Muscle of leg (tissue), 3 donors: ENCODE measurements at regions not wholly inside any gene's neighbourhood (a gene's known extent, or its start where the extent isn't known, plus 50 kb on each side); places are given as distances from the start of the nearest gene placed in this dataset.
"Not testable (repeated sequence)": the region's sequence is repeated elsewhere in the genome, so short reads cannot be mapped to it uniquely, and the experiment has no call there.

Experiments
- DNase-seq: peaks from one replicate; pipeline ENCODE4 v3.0.0; 2013
- H3K27ac ChIP-seq: one replicate; pipeline ENCODE4 v1.5.1; 2013; ENCODE audit warnings: mild to moderate bottlenecking, low read length, control low read depth
- H3K27me3 ChIP-seq: one replicate; pipeline ENCODE4 v1.6.1; 2013; ENCODE audit warnings: low read length; ENCODE audit not compliant: control insufficient read depth, insufficient read depth
- H3K36me3 ChIP-seq: one replicate; pipeline ENCODE4 v1.6.1; 2013; ENCODE audit warnings: low read length; ENCODE audit not compliant: control insufficient read depth, insufficient read depth
- H3K4me1 ChIP-seq: one replicate; pipeline ENCODE4 v1.6.1; 2013; ENCODE audit warnings: low read length; ENCODE audit not compliant: control insufficient read depth, insufficient read depth
- H3K4me3 ChIP-seq: one replicate; pipeline ENCODE4 v1.5.1; 2013; ENCODE audit warnings: low read length, control low read depth
- H3K9me3 ChIP-seq: replicated peaks from 2 replicates; pipeline ENCODE4 v1.6.1; 2013; ENCODE audit warnings: low read depth, low read length; ENCODE audit not compliant: control insufficient read depth
- WGBS: methylation state at CpG from one replicate; pipeline ENCODE4 v1.1.5; 2013; ENCODE audit warnings: missing lambda C conversion rate; ENCODE audit not compliant: insufficient coverage; 5-methylcytosine and 5-hydroxymethylcytosine counted together

DNA sequence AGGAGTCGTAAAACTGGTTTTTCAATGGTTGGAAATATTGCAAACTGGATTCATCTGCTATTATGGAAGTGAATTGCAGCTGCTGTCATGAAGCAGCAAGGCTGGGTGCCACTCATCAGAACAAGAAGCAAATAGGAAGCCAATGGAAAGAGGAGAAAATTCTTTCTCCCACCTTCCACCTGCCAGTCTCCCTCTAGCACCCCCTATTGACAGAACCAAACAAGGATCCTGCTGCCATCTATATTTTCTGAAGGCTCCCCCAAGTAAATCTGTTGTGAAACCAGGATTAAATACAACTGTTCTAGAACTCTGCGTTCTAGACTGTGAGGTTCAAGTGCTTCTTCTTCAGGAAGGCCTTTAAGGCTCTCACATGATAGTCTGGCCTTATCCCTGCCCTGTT lies 286.6 kb downstream of the AACS start:
- peaks cover 5% of the 10 kb centered on the region for H3K9me3 ChIP-seq
- DNase-seq, result no peak

DNA sequence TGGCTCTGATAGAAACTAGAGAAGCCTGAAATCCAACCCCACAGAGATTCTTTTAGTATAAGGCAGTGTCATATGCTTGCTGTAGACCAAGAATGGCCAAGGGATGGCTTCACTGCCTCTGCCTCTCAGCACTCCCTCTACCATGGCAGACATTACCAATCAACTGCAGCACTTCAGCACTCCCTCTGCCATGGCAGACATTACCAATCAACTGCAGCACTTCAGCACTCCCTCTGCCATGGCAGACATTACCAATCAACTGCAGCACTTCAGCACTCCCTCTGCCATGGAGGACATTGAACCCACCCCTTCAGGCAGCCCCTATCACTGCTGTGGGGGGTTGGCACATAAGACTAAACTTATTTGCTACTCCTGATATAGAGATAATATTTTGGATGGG lies 287.8 kb downstream of the AACS start:
- H3K36me3 ChIP-seq, H3K27ac ChIP-seq, H3K9me3 ChIP-seq, H3K4me1 ChIP-seq, DNase-seq, H3K4me3 ChIP-seq, H3K27me3 ChIP-seq: not testable (repeated sequence)

More for the DNA sequence above, 286.6 kb downstream of the AACS start:
- no peak overlapping the region for H3K4me3 ChIP-seq
- no peak overlapping the region for H3K27ac ChIP-seq
- H3K27me3 ChIP-seq, result no peaks in the 10 kb centered on the region
- no peaks in the 10 kb centered on the region for H3K36me3 ChIP-seq
- peaks cover 6% of the 10 kb centered on the region for H3K4me1 ChIP-seq
- 86% methylated on average over 2 of the region's 2 CpGs for WGBS

DNA sequence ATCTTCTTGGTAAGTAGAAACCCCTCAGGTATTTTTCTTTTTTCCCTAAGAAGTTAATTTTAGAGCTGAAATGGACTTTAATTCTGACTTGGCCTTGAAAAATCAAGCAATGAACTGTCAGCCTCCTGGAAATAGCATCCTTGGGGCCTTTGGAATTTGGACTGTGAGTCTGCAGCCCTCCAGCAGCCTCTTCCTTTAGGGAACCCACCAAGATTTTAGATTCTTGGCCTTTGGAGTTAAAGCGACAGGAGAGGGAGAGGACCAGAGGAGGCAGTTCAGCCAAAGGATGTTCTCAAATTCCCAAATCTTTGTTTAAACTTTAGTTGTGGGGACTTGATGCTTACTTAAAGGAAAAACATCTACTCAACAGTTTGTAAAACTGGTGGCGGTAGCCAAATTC lies 288.6 kb downstream of the AACS start:
- peaks cover 6% of the 10 kb centered on the region for H3K4me1 ChIP-seq
- peak; percentile 71 for DNase-seq
- no peak overlapping the region for H3K4me3 ChIP-seq
- no peaks in the 10 kb centered on the region for H3K36me3 ChIP-seq
- H3K27me3 ChIP-seq, result no peaks in the 10 kb centered on the region
- peaks cover 5% of the 10 kb centered on the region for H3K9me3 ChIP-seq
- no peak overlapping the region for H3K27ac ChIP-seq
- WGBS, result no CpG with 5 or more reads among the region's 2 CpGs

DNA sequence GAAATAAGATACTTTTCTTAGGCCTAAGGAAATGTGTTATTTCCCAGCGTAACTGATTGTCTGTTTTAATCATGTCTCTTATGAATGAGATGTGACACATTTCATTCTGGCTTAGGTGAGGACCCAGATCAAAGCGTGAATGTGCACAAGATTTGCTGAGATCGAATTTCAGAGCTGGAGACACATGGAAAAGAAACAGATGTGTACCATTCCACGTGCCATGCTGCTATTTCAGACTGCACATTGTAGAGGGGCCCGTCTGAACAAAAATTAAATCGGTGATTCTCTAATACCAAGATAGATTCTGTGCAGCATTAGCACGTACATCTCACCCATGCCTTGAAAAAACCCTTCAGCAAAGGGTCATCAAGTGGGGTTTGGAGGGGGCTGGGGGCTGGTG lies 290.4 kb downstream of the AACS start:
- Histone ChIP-seq H3K9me3 (peaks cover 5% of the 10 kb centered on the region), H3K27me3 (no peaks in the 10 kb centered on the region), H3K4me1 (peaks cover 6% of the 10 kb centered on the region), H3K36me3 (no peaks in the 10 kb centered on the region), H3K27ac (no peak overlapping the region), H3K4me3 (no peak overlapping the region)
- DNase-seq, result peak; percentile 6
- 6% methylated on average over 4 of the region's 7 CpGs for WGBS

DNA sequence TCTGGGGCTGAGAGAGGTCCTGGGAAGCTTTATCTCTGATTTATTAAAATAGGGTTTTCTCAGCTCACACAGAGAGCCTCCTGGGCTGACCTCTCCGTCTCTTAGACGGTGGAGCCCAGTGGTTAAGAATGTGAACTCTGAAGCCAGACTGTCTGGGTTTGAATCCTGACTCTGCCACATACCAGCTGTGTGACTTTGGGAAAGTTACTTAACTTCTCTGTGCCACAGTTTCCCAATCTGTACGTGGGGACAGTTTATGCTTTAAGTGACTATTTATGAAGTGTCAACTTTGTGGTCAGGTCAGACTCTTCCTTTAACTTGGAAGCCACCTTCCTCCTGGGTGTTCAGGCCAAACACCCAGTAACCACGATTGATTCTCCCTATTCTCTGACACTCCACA lies 290.9 kb downstream of the AACS start:
- Histone ChIP-seq H3K4me1 (peaks cover 6% of the 10 kb centered on the region), H3K9me3 (peaks cover 5% of the 10 kb centered on the region), H3K4me3 (no peak overlapping the region), H3K36me3 (no peaks in the 10 kb centered on the region), H3K27me3 (no peaks in the 10 kb centered on the region), H3K27ac (no peak overlapping the region)
- 69% methylated on average over 2 of the region's 4 CpGs for WGBS
- DNase-seq, result no peak

DNA sequence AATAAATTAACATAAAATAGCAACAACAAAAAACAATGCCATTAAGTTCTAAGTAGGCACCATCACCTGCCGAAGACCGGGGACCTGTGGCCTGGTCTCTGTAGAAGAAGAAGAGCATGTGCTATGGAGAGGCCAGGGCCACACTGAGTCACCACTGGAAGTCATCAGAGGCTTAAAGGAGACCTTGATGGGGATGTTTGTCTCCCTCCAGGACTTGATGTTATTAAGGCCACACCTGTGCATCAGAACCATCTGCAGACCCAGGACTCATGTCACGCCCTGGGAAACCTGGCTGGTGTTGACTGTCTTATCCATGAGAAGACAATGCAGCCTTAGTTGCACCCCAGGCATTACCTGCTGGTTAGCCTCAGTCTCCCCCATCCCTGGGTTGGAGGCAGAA lies 292.3 kb downstream of the AACS start:
- 94% methylated on average over 2 of the region's 3 CpGs for WGBS
- Histone ChIP-seq H3K36me3 (no peaks in the 10 kb centered on the region), H3K4me3 (no peak overlapping the region), H3K27ac (no peak overlapping the region), H3K4me1 (peaks cover 6% of the 10 kb centered on the region), H3K9me3 (peaks cover 4% of the 10 kb centered on the region), H3K27me3 (no peaks in the 10 kb centered on the region)
- no peak for DNase-seq

DNA sequence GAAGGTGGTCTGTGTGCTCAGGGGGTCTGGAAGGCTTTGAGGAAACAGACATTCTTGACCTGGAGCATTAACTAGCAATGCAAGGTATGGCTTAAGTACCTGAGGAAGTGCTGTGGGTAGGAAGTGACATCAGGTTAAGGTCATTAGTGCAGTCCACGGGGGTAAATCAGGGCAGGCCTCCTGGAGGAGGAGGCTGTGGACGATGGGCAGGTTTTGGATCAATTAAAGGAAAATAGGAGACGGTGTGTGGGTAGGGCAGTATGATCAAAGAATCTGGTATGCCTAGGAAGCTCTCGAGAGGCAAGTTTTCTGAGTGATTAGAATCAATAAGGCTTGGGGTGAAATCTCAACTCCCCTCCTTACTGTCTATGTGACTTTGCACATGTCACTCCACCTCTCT lies 295.3 kb downstream of the AACS start:
- H3K4me1 ChIP-seq, result peaks cover 2% of the 10 kb centered on the region

DNA sequence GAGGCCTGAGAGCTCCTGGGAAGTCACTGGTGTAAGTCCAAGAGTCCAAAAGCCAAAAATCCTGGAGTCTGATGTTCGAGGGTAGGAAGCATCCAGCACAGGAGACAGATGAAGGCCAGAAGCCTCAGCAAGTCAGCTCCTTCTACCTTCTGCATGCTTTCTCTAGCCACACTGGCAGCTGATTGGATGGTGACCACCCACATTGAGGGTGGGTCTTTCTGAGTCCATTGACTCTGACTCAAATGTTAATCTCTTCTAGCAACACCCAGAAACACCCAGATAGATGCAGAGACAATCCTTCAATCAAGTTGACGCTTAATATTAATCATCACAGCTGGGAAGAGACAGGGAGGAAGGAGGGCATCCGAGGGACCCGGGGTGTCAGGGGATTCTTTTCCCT lies 305.8 kb downstream of the AACS start:
- Histone ChIP-seq H3K36me3 (no peaks in the 10 kb centered on the region), H3K4me3 (no peak overlapping the region), H3K4me1 (no peaks in the 10 kb centered on the region), H3K27me3 (no peaks in the 10 kb centered on the region), H3K27ac (no peak overlapping the region), H3K9me3 (no peaks in the 10 kb centered on the region)
- no peak for DNase-seq
- 43% methylated on average over 3 of the region's 4 CpGs for WGBS

More for the DNA sequence above, 295.3 kb downstream of the AACS start:
- DNase-seq, result no peak
- no peak overlapping the region for H3K4me3 ChIP-seq
- no peaks in the 10 kb centered on the region for H3K27me3 ChIP-seq
- no peak overlapping the region for H3K27ac ChIP-seq
- no peaks in the 10 kb centered on the region for H3K36me3 ChIP-seq
- WGBS, result 68% methylated on average over 3 of the region's 4 CpGs
- H3K9me3 ChIP-seq, result no peaks in the 10 kb centered on the region

DNA sequence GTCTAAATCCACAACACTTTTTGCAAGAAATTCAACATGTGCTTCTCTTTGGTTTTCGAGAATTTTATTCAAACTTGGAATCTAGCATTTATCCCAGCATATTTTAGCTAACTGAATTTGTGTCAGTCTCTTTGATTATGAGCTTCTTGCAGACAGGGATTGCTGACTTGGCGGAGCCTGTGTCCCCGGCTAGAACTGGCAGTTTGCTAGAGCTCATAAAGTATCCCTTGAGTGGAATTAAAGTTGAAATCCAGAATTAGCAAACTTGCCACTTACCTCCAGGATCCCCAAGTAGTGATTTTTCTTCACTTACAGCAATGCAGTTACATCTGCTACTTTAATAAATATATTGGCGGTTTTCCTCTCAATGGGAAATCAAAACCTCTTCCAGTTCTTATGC lies 306.9 kb downstream of the AACS start:
- no CpG with 5 or more reads among the region's 4 CpGs for WGBS
- Histone ChIP-seq H3K36me3 (no peaks in the 10 kb centered on the region), H3K9me3 (no peaks in the 10 kb centered on the region), H3K4me3 (no peak overlapping the region), H3K27ac (no peak overlapping the region), H3K27me3 (no peaks in the 10 kb centered on the region), H3K4me1 (no peaks in the 10 kb centered on the region)
- peak; percentile 12 for DNase-seq

DNA sequence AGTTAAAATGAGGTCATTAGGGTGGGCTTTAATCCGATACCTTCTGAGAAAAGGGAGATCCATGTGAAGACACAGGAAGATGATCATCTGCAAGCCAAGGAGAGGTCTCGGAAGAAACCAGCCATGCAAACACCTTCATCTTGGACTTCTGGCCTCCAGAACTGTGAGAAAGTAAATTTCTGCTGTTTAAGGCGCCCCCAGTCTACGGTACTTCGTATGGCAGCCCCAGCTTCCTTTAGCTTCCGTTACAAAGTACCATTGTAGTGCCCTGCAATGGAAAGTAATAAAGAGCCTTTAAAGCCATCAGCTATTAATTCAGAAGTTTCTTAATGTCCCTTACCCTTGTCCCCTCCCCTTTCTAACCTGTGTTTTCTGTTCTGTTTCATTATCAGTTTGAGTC lies 308.1 kb downstream of the AACS start:
- 70% methylated on average over 4 of the region's 6 CpGs for WGBS
- H3K4me3 ChIP-seq, result no peak overlapping the region

DNA sequence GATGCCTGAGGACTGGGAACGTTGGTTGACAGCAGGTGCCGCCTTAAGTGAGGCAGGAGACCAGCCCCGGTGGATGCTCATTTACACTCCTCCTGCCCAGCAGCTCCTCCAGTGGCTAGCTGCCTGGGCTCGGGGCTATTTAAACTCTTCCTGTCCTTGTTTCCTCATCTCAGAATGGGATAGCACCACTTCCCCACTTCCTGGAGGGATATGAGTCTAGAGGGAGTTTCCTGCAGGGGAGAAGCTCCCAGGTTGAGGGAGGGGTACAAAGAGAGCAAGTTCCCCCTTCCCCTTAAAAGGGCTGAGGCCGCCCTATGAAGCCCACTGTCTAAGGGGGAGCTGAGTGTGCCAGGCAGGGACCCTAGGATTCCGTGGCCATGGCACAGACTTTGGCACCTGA lies 311.2 kb downstream of the AACS start:
- Histone ChIP-seq H3K4me3 (no peak overlapping the region), H3K36me3 (no peaks in the 10 kb centered on the region), H3K27ac (no peak overlapping the region), H3K27me3 (no peaks in the 10 kb centered on the region), H3K4me1 (no peaks in the 10 kb centered on the region), H3K9me3 (no peaks in the 10 kb centered on the region)
- 58% methylated on average over 3 of the region's 6 CpGs for WGBS
- DNase-seq, result no peak

More for the DNA sequence above, 308.1 kb downstream of the AACS start:
- no peaks in the 10 kb centered on the region for H3K9me3 ChIP-seq
- DNase-seq, result no peak
- H3K4me1 ChIP-seq, result no peaks in the 10 kb centered on the region
- no peaks in the 10 kb centered on the region for H3K27me3 ChIP-seq
- no peak overlapping the region for H3K27ac ChIP-seq
- no peaks in the 10 kb centered on the region for H3K36me3 ChIP-seq
